AG09319 (cell line): ENCODE measurements at regions not wholly inside any gene's neighbourhood (a gene's known extent, or its start where the extent isn't known, plus 50 kb on each side); places are given as distances from the start of the nearest gene placed in this dataset.
"Not testable (repeated sequence)": the region's sequence is repeated elsewhere in the genome, so short reads cannot be mapped to it uniquely, and the experiment has no call there.

Experiments used
- DNase-seq: peaks from one replicate; pipeline ENCODE4 v3.0.0-alpha.2; 2010; ENCODE audit warnings: low read depth; ENCODE audit errors: extremely low read depth
- CTCF ChIP-seq: IDR thresholded peaks from 2 replicates; pipeline ENCODE4 v1.5.1; 2011; ENCODE audit warnings: low read depth, mild to moderate bottlenecking, inconsistent platforms, low read length, moderate library complexity

GRCh38 chr3:81068546-81068945 lies 692.9 kb downstream of the GBE1 start:
- no peak for DNase-seq
- no peak for TF ChIP-seq CTCF

GRCh38 chr3:81063896-81064295 lies 697.5 kb downstream of the GBE1 start:
- no peak for TF ChIP-seq CTCF
- DNase-seq: no peak

- not testable (repeated sequence) for DNase-seq
These were observed 710.3 kb downstream of the GBE1 start for GRCh38 chr3:81051133-81051532.

GRCh38 chr3:81048058-81048665 lies 713.3 kb downstream of the GBE1 start:
- TF ChIP-seq CTCF: no peak
- no peak for DNase-seq

- no peak for TF ChIP-seq CTCF
These were observed 715.5 kb downstream of the GBE1 start for GRCh38 chr3:81045976-81046375.

GRCh38 chr3:81045246-81045645 lies 716.2 kb downstream of the GBE1 start:
- no peak for TF ChIP-seq CTCF
- DNase-seq: no peak

More at GRCh38 chr3:81045976-81046375, 715.5 kb downstream of the GBE1 start:
- no peak for DNase-seq

- DNase-seq: no peak
- no peak for TF ChIP-seq CTCF
These were observed 717.7 kb downstream of the GBE1 start for GRCh38 chr3:81043660-81044199.

- no peak for TF ChIP-seq CTCF
- DNase-seq: no peak
These were observed 718.4 kb downstream of the GBE1 start for GRCh38 chr3:81043009-81043408.
